Keratinocyte (primary cell): ENCODE measurements at regions not wholly inside any gene's neighbourhood (a gene's known extent, or its start where the extent isn't known, plus 50 kb on each side); places are given as distances from the start of the nearest gene placed in this dataset.
A peak's percentile ranks its signal among the peaks of the same experiment; 100 is the strongest.

Experiments used
- DNase-seq: peaks from one replicate; pipeline ENCODE4 v3.0.0-alpha.2; 2011; ENCODE audit warnings: low read depth, missing footprints, low spot score
- FAIRE-seq: peaks from 2 replicates; lab custom pipeline; 2011; peaks lifted over from hg19 to GRCh38; lab: Jason Lieb, UNC
- H2AFZ ChIP-seq: 2 replicates; pipeline ENCODE4 v1.6.0; 2012; ENCODE audit warnings: low read length, control low read depth, inconsistent platforms; ENCODE audit not compliant: control insufficient read depth
- H3K27ac ChIP-seq: 2 replicates; pipeline ENCODE4 v1.5.1; 2011; ENCODE audit warnings: low read length; ENCODE audit not compliant: control insufficient read depth, insufficient read depth
- H3K27me3 ChIP-seq: 3 replicates; pipeline ENCODE4 v1.6.0; 2011; ENCODE audit warnings: low read length; ENCODE audit not compliant: control insufficient read depth, insufficient read depth; ENCODE audit errors: extremely low read depth
- H3K36me3 ChIP-seq, 2 experiments: 2 replicates in 1 of 2; 3 replicates in 1 of 2; pipeline ENCODE4 v1.5.1; 2011; ENCODE audit warnings: low read length in 2 of 2, mild to moderate bottlenecking in 1 of 2; ENCODE audit not compliant: control insufficient read depth in 2 of 2, insufficient read depth in 2 of 2; ENCODE audit errors: extremely low read depth in 1 of 2
- H3K4me1 ChIP-seq: 3 replicates; pipeline ENCODE4 v1.5.1; 2011; ENCODE audit warnings: low read length; ENCODE audit not compliant: control insufficient read depth, insufficient read depth; ENCODE audit errors: extremely low read depth
- H3K4me2 ChIP-seq: 3 replicates; pipeline ENCODE4 v1.6.0; 2011; ENCODE audit warnings: low read depth, low read length; ENCODE audit not compliant: control insufficient read depth, insufficient read depth; ENCODE audit errors: extremely low read depth
- H3K4me3 ChIP-seq, 3 experiments: fragments of 200-600 bp in 1 of 3; sonication (generic) in 1 of 3; 2 replicates in 2 of 3; 3 replicates in 1 of 3; pipeline ENCODE4 v1.5.1; 2011 to 2016; ENCODE audit warnings: low read length in 3 of 3, mild to moderate bottlenecking in 3 of 3, control low read depth in 2 of 3, inconsistent platforms in 1 of 3, low read depth in 1 of 3, mixed read lengths in 1 of 3, mixed run types in 1 of 3, moderate library complexity in 1 of 3; ENCODE audit not compliant: control insufficient read depth in 2 of 3, insufficient read depth in 2 of 3; ENCODE audit errors: extremely low read depth in 1 of 3
- H3K79me2 ChIP-seq: 2 replicates; pipeline ENCODE4 v1.6.0; 2012; ENCODE audit warnings: low read length; ENCODE audit not compliant: control insufficient read depth, insufficient read depth
- H3K9ac ChIP-seq: 3 replicates; pipeline ENCODE4 v1.6.0; 2011; ENCODE audit warnings: low read length; ENCODE audit not compliant: control insufficient read depth, insufficient read depth; ENCODE audit errors: extremely low read depth
- H3K9me1 ChIP-seq: 3 replicates; pipeline ENCODE4 v1.6.0; 2011; ENCODE audit warnings: low read length; ENCODE audit not compliant: control insufficient read depth, insufficient read depth; ENCODE audit errors: extremely low read depth
- H3K9me3 ChIP-seq: 2 replicates; pipeline ENCODE4 v1.5.1; 2012; ENCODE audit warnings: low read depth, low read length; ENCODE audit not compliant: control insufficient read depth
- H4K20me1 ChIP-seq: 3 replicates; pipeline ENCODE4 v1.6.0; 2011; ENCODE audit warnings: low read length; ENCODE audit not compliant: control insufficient read depth, insufficient read depth; ENCODE audit errors: extremely low read depth
- EZH2 ChIP-seq: IDR thresholded peaks from one replicate; pipeline ENCODE4 v1.6.1; 2012; ENCODE audit warnings: inconsistent platforms, mild to moderate bottlenecking, low read length, moderate library complexity
- dilution Hi-C: fragments of 300-500 bp; cut with MboI; formaldehyde crosslinking; loops from one replicate; pipeline ENCODE4 v1.7.0; 2020; ENCODE audit warnings: low sequenced_read_pairs; ENCODE audit not compliant: extremely low pct_ligation_motif_present
- TF ChIP-seq, protein P1 (sequence below), 3 experiments: IDR thresholded peaks in 1 of 3; conservative IDR thresholded peaks in 1 of 3; optimal IDR thresholded peaks in 1 of 3; 2 replicates in 2 of 3; 3 replicates in 1 of 3; pipeline versions ENCODE3 to v1.5.1; 2011; ENCODE audit warnings: low read length in 3 of 3, mild to moderate bottlenecking in 3 of 3, moderate library complexity in 2 of 3, control low read depth in 1 of 3, inconsistent platforms in 1 of 3; ENCODE audit not compliant: insufficient read depth in 2 of 3; ENCODE audit errors: extremely low read depth in 1 of 3

DNA sequence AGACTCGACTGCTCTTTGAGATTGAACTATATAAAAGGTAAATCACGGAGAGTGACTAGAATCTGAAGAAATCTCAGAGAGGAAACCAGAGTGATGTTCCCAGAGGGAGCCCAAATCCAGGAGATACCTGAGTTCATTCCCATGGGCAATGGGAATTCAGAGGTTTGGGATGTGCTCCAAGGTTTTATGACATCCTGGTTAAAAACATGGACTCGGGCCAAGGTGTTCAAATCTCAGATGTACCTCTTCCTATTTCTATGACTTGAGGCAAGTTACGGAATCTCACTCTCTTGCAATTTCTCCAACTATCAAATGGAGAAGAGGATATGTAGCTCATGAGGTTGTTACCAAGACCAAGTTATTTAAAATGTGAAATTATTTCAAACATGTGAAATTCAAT, 54.5 kb upstream of the RAB18 start:
- no peak overlapping the region for H3K27ac ChIP-seq
- H3K9ac ChIP-seq: no peak overlapping the region
- peak; percentile 80 for FAIRE-seq
- H4K20me1 ChIP-seq: no peaks in the 10 kb centered on the region
- H3K4me1 ChIP-seq: peaks cover 11% of the 10 kb centered on the region
- dilution Hi-C loops: no loop called here
- no peaks in the 10 kb centered on the region for H3K27me3 ChIP-seq
- DNase-seq: no peak
- no peaks in the 10 kb centered on the region for H3K36me3 ChIP-seq
- no peaks in the 10 kb centered on the region for H3K9me3 ChIP-seq
- no peak overlapping the region for H2AFZ ChIP-seq
- TF ChIP-seq, protein P1, sequence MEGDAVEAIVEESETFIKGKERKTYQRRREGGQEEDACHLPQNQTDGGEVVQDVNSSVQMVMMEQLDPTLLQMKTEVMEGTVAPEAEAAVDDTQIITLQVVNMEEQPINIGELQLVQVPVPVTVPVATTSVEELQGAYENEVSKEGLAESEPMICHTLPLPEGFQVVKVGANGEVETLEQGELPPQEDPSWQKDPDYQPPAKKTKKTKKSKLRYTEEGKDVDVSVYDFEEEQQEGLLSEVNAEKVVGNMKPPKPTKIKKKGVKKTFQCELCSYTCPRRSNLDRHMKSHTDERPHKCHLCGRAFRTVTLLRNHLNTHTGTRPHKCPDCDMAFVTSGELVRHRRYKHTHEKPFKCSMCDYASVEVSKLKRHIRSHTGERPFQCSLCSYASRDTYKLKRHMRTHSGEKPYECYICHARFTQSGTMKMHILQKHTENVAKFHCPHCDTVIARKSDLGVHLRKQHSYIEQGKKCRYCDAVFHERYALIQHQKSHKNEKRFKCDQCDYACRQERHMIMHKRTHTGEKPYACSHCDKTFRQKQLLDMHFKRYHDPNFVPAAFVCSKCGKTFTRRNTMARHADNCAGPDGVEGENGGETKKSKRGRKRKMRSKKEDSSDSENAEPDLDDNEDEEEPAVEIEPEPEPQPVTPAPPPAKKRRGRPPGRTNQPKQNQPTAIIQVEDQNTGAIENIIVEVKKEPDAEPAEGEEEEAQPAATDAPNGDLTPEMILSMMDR (optimal IDR thresholded peaks at IDR 0.05 in 1 of 3, IDR thresholded peaks at IDR 0.05 in 1 of 3, conservative IDR thresholded peaks at IDR 0.05 in 1 of 3; ENCODE audit: extremely low read depth in 1 of 3, insufficient read depth in 2 of 3, low read length in 3 of 3): no peak
- no peak for TF ChIP-seq EZH2
- H3K4me2 ChIP-seq: no peak overlapping the region
- H3K9me1 ChIP-seq: no peaks in the 10 kb centered on the region
- no peak overlapping the region for H3K4me3 ChIP-seq
- H3K79me2 ChIP-seq: no peaks in the 10 kb centered on the region

DNA sequence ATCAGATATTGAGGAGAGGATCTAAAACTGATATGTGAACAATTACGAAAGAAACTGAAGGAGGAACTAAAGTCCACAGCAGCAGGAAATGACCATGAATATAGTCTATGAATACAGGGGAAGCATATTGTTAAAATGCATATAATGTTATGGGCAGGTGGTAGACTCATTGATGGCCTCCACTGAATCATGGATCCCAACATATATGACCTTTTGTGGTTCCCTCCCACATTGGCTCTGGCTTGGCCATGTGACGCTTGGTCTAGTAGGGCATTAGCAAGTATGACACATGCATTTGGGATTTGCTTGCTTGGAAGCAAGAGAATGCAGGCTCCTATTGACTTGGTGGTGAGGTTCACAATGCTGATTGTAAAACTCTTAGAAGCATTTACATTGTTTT, 55.2 kb upstream of the RAB18 start:
- Histone ChIP-seq H3K9ac (no peak overlapping the region), H3K79me2 (no peaks in the 10 kb centered on the region), H3K9me3 (no peaks in the 10 kb centered on the region), H3K27me3 (no peaks in the 10 kb centered on the region), H4K20me1 (no peaks in the 10 kb centered on the region), H3K36me3 (no peaks in the 10 kb centered on the region), H3K9me1 (no peaks in the 10 kb centered on the region), H3K4me2 (no peak overlapping the region), H2AFZ (no peak overlapping the region), H3K4me3 (no peak overlapping the region), H3K4me1 (peaks cover 11% of the 10 kb centered on the region), H3K27ac (no peak overlapping the region)
- FAIRE-seq (peak; percentile 92), DNase-seq (peak; percentile 30)
- dilution Hi-C loops: no loop called here
- no peak for TF ChIP-seq EZH2
- TF ChIP-seq, protein P1 (optimal IDR thresholded peaks at IDR 0.05 in 1 of 3, IDR thresholded peaks at IDR 0.05 in 1 of 3, conservative IDR thresholded peaks at IDR 0.05 in 1 of 3; ENCODE audit: extremely low read depth in 1 of 3, insufficient read depth in 2 of 3, low read length in 3 of 3): no peak
